SK-N-SH (cell line): ENCODE measurements at regions not wholly inside any gene's neighbourhood (a gene's known extent, or its start where the extent isn't known, plus 50 kb on each side); places are given as distances from the start of the nearest gene placed in this dataset.
"Not testable (repeated sequence)": the region's sequence is repeated elsewhere in the genome, so short reads cannot be mapped to it uniquely, and the experiment has no call there.

Experiments
- CTCF ChIP-seq: fragments of 200-600 bp; sonication (generic); IDR thresholded peaks from 2 replicates; pipeline ENCODE4 v1.6.1; 2017; ENCODE audit warnings: antibody characterized with exemption, mild to moderate bottlenecking, moderate library complexity
- EP300 ChIP-seq, 2 experiments: IDR thresholded peaks; 2 replicates each; pipeline versions ENCODE4 v1.4.0 to v1.6.1; 2012; ENCODE audit warnings: borderline replicate concordance in 1 of 2, low read depth in 1 of 2, low read length in 1 of 2
- FOXJ3 ChIP-seq: sonication (generic); formaldehyde crosslinking; IDR thresholded peaks from 2 replicates; pipeline ENCODE4 v1.5.1; 2020; ENCODE audit warnings: mild to moderate bottlenecking, missing genetic modification reagents
- FOXM1 ChIP-seq: IDR thresholded peaks from 2 replicates; pipeline ENCODE4 v1.4.0; 2012; ENCODE audit warnings: low read depth, mild to moderate bottlenecking
- MXI1 ChIP-seq: IDR thresholded peaks from 2 replicates; pipeline ENCODE4 v1.6.1; 2012; ENCODE audit warnings: mild to moderate bottlenecking, low read depth, low read length, improper control_type of control experiment
- NRF1 ChIP-seq: IDR thresholded peaks from 2 replicates; pipeline ENCODE4 v1.6.1; 2012; ENCODE audit warnings: low read depth, mild to moderate bottlenecking, low read length
- PBX3 ChIP-seq: IDR thresholded peaks from 2 replicates; pipeline ENCODE4; 2012
- POLR2AphosphoS5 ChIP-seq: IDR thresholded peaks from 2 replicates; pipeline ENCODE4 v1.6.1; 2012; ENCODE audit warnings: low read depth, low read length
- REST ChIP-seq: IDR thresholded peaks from 2 replicates; pipeline ENCODE4 v1.6.1; 2012; ENCODE audit warnings: mild to moderate bottlenecking, low read depth, low read length, moderate library complexity
- SMC3 ChIP-seq: IDR thresholded peaks from 2 replicates; pipeline ENCODE4 v1.6.1; 2012; ENCODE audit warnings: low read depth, low read length, improper control_type of control experiment
- TAF1 ChIP-seq: IDR thresholded peaks from 2 replicates; pipeline ENCODE4 v1.6.1; 2012; ENCODE audit warnings: low read depth, mild to moderate bottlenecking, low read length, moderate library complexity, borderline replicate concordance
- TCF12 ChIP-seq: IDR thresholded peaks from 2 replicates; pipeline ENCODE4 v1.4.0; 2012
- USF2 ChIP-seq: fragments of 150-350 bp; IDR thresholded peaks from 2 replicates; pipeline ENCODE4 v1.6.1; 2017; ENCODE audit warnings: antibody characterized with exemption, low read length, low read depth, borderline replicate concordance
- YY1 ChIP-seq: IDR thresholded peaks from 2 replicates; pipeline ENCODE4 v1.4.0; 2012; ENCODE audit warnings: low read depth, mild to moderate bottlenecking

GRCh38 chr1:181253601-181254000, 165.1 kb downstream of the IER5 start:
- TF ChIP-seq CTCF; EP300 (IDR thresholded peaks at IDR 0.05; ENCODE audit: borderline replicate concordance in 1 of 2, low read depth in 1 of 2, low read length in 1 of 2); REST; NRF1; TCF12; USF2; SMC3; FOXJ3 (CRISPR knock-in tag); POLR2AphosphoS5; FOXM1; MXI1; PBX3; YY1; TAF1: not testable (repeated sequence)
